BLaER1 (cell line): ENCODE measurements at regions not wholly inside any gene's neighbourhood (a gene's known extent, or its start where the extent isn't known, plus 50 kb on each side); places are given as distances from the start of the nearest gene placed in this dataset.

Experiments used
- H3K27ac ChIP-seq: shearing (Covaris generic); formaldehyde crosslinking; 2 replicates; pipeline ENCODE4 v1.8.1; 2022
- H3K27me3 ChIP-seq: shearing (Covaris generic); formaldehyde crosslinking; 2 replicates; pipeline ENCODE4 v1.8.1; 2022
- H3K36me3 ChIP-seq: shearing (Covaris generic); formaldehyde crosslinking; 2 replicates; pipeline ENCODE4 v1.8.1; 2022
- H3K4me1 ChIP-seq: shearing (Covaris generic); formaldehyde crosslinking; 2 replicates; pipeline ENCODE4 v1.8.1; 2022
- H3K4me2 ChIP-seq: shearing (Covaris generic); formaldehyde crosslinking; 2 replicates; pipeline ENCODE4 v1.8.1; 2022
- H3K4me3 ChIP-seq: shearing (Covaris generic); formaldehyde crosslinking; 2 replicates; pipeline ENCODE4 v1.8.1; 2022
- H3K9ac ChIP-seq: shearing (Covaris generic); formaldehyde crosslinking; 2 replicates; pipeline ENCODE4 v1.8.1; 2022
- H3K9me3 ChIP-seq: shearing (Covaris generic); formaldehyde crosslinking; 2 replicates; pipeline ENCODE4 v1.8.1; 2022
- H4K20me1 ChIP-seq: shearing (Covaris generic); formaldehyde crosslinking; 2 replicates; pipeline ENCODE4 v1.8.1; 2022
- Cebpa-rat ChIP-seq: shearing (Covaris generic); IDR thresholded peaks from 2 replicates; pipeline ENCODE4 v1.8.1; 2022

DNA sequence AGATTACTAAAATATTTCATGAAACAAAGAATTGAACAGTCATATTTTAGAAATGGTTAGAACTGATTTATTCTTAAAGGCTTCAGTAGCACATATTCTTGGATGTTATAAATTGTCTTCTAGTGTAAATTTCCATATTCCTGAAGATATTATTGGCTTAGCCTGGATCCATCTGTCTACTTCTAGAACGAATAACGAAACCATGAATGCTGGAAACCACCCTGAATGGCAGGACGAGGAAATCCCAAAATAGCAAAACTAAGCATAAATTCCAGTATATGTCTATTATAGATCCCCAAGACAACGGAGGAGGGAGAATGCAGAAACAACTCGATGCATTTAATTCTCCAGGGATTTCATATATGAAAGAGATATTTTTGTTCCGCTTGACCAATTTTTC, 2191.0 kb upstream of the ACO1 start:
- Histone ChIP-seq H3K36me3 (no peaks in the 10 kb centered on the region), H4K20me1 (no peaks in the 10 kb centered on the region), H3K9me3 (peaks cover 19% of the 10 kb centered on the region), H3K9ac (no peak overlapping the region), H3K4me1 (no peaks in the 10 kb centered on the region), H3K4me2 (no peak overlapping the region), H3K27ac (no peak overlapping the region), H3K4me3 (no peak overlapping the region), H3K27me3 (no peaks in the 10 kb centered on the region)
- no peak for TF ChIP-seq Cebpa-rat

DNA sequence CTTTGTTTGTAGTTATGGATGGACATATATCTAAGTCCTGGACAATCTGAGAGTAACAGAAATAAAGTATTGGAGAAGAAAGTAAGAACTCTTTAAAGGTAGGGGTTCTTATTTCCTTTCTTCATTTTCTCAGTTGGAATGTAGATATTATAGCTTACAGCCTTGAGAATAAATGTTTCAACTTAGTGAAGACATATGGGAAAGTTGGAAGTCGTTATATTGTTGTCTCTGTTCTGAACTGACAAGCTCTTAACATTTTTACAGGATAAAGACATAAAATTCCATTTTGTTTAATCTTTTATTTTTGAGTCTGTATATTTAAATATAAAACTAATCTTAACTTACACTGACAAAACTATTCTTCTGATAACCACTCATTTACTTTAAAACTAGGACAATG, 2187.5 kb upstream of the ACO1 start:
- Histone ChIP-seq H3K4me3 (no peak overlapping the region), H3K9ac (no peak overlapping the region), H3K4me1 (no peaks in the 10 kb centered on the region), H3K9me3 (peaks cover 19% of the 10 kb centered on the region), H3K27ac (no peak overlapping the region), H3K4me2 (no peak overlapping the region), H3K27me3 (no peaks in the 10 kb centered on the region), H4K20me1 (no peaks in the 10 kb centered on the region), H3K36me3 (no peaks in the 10 kb centered on the region)
- TF ChIP-seq Cebpa-rat = no peak

DNA sequence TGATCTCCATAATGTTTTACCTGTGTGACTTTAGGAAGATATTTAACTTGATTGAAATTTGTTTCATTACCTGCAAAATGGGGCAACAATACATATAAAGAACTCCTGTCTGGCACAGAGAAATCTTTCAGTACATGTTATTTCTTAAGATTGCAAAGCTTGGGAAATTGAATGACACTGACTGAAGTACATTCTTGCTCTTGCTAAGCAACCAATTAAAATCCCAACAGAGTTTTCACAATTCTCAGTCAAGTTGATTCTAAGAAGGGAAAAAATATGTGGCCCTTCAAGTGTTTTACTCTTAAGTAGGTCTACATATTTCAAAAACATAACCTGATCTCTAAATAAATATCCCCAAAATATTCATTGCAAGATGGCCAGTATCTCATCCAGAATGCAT, 2187.0 kb upstream of the ACO1 start:
- Histone ChIP-seq H3K27ac (no peak overlapping the region), H3K27me3 (no peaks in the 10 kb centered on the region), H3K4me1 (no peaks in the 10 kb centered on the region), H3K36me3 (no peaks in the 10 kb centered on the region), H3K9ac (no peak overlapping the region), H4K20me1 (no peaks in the 10 kb centered on the region), H3K4me3 (no peak overlapping the region), H3K4me2 (no peak overlapping the region), H3K9me3 (peaks cover 19% of the 10 kb centered on the region)
- no peak for TF ChIP-seq Cebpa-rat

DNA sequence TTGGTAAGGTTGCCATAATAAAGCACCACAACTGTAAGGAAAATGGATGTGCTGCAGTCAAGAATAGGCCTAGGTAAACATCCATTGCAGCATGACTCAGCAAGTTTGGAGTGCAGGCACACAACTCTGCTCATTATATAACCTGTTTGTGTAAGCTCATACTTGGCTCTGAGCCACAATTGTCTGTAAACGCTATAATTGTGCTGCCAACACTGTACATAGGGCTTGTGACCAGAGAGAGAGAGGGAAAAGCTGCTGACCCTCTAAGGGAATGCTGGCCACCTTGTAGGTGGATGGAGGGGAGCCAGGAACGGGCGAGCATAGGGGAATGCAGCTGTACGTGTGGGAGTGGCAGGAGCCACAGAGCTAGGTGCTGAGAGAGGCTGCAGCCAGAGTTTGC, 2186.5 kb upstream of the ACO1 start:
- no peaks in the 10 kb centered on the region for H3K4me1 ChIP-seq
- H3K27me3 ChIP-seq = no peaks in the 10 kb centered on the region
- peaks cover 19% of the 10 kb centered on the region for H3K9me3 ChIP-seq
- no peak for TF ChIP-seq Cebpa-rat
- no peaks in the 10 kb centered on the region for H3K36me3 ChIP-seq
- H3K4me3 ChIP-seq = no peak overlapping the region
- no peaks in the 10 kb centered on the region for H4K20me1 ChIP-seq
- H3K4me2 ChIP-seq = no peak overlapping the region
- H3K27ac ChIP-seq = no peak overlapping the region
- H3K9ac ChIP-seq = no peak overlapping the region

DNA sequence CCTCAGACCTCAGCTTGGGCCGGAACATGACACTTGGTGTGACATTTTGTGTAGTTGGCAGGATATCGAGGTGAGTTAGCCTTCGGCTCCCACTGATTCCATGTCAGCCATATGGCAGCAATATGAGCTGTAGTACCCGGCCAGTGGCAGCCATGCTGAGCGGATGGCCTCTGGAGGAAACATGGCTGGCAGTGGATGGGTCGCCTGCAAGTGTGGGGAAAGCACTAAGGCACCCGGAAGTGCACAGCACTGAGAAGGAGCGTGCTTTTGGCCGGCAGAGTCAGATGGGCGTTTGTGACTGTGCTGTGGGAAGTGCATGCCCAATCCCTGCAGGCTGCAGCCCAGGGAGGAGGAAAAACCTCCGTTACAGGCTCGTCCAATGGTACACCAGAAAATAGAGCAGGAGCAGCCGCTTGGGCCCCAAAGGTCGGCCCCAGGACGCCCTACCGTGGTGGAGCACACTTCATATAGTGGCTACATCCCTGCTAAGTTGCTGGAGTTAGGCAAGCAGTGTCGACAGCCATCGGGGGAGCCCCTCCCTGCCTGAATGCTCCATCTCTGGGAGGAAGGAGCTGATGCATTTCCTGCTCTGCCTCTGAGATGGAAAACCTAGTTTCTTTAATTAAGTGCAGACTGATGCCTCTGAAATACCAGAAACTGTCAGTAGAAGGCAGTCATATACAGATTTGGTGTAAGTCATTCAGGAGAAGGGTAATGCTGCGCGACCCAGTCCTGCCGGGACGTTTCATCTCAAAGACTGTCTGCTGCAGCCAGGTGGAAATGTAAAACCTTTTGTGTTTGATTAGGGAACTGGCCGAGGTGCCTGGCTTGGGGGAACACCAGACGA, 2185.8 kb upstream of the ACO1 start:
- peaks cover 19% of the 10 kb centered on the region for H3K9me3 ChIP-seq
- H4K20me1 ChIP-seq = no peaks in the 10 kb centered on the region
- H3K4me1 ChIP-seq = no peaks in the 10 kb centered on the region
- no peak overlapping the region for H3K4me3 ChIP-seq
- no peak overlapping the region for H3K9ac ChIP-seq
- no peak overlapping the region for H3K27ac ChIP-seq
- H3K4me2 ChIP-seq = no peak overlapping the region
- no peak for TF ChIP-seq Cebpa-rat
- H3K36me3 ChIP-seq = no peaks in the 10 kb centered on the region
- no peaks in the 10 kb centered on the region for H3K27me3 ChIP-seq

DNA sequence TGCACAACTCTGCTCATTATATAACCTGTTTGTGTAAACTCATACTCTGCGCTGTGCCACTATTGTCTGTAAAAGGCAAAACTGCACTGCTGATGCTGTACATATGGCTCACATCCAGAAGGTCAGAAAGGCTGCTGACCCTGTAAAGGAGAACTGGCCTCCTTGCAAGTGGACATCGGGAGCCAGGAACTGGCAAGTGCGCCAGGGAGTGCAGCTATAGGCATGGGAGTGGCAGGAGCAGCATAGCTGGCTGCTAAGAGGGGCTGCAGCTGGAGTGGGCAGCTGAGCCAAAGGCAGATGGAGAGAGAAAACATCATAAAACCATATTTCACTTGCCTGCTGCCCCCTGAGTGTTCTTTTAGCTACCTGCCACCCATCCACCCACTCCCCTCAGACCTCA, 2183.4 kb upstream of the ACO1 start:
- H4K20me1 ChIP-seq = no peaks in the 10 kb centered on the region
- no peak overlapping the region for H3K4me2 ChIP-seq
- H3K4me3 ChIP-seq = no peak overlapping the region
- peaks cover 19% of the 10 kb centered on the region for H3K9me3 ChIP-seq
- no peaks in the 10 kb centered on the region for H3K4me1 ChIP-seq
- no peaks in the 10 kb centered on the region for H3K27me3 ChIP-seq
- no peak for TF ChIP-seq Cebpa-rat
- no peak overlapping the region for H3K27ac ChIP-seq
- H3K9ac ChIP-seq = no peak overlapping the region
- no peaks in the 10 kb centered on the region for H3K36me3 ChIP-seq

DNA sequence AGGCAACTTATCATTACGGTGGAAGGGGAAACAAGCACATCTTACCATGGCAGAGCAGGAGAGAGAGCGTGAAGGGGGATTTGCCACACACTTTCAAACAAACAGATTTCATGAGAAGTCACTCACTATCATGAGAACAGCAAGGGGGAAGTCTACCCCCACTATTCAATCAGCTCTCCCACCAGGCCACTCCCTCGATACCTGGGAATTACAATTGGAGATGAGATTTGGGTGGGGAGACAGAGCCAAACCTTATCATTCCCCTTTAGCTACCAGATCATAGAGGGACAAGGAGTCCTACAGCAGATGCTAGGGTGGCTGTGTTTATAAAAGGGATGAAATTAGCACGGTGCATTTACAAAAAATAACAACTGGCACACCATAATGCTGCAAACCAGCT, 2149.4 kb upstream of the ACO1 start:
- H3K27ac ChIP-seq = no peak overlapping the region

DNA sequence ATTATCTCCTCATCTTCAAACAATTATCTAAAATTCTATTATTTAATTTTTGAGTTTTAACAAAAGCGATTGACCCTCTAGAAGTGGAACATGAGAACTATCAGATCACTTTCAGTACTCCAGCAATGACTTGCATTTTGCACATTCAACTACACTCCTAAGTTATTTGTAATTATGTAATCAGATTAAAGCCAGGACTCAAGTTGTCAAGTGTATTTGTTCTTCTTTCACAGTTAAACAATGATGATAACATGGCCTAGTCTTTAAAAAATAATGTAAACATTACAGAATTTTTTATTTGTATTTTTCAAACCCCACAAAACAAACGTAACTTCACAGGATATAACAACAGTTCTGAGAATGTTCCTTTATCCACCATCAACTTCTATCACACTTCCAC, 2148.9 kb upstream of the ACO1 start:
- Histone ChIP-seq H3K36me3 (no peaks in the 10 kb centered on the region), H3K27ac (no peak overlapping the region), H3K4me3 (no peak overlapping the region), H4K20me1 (no peaks in the 10 kb centered on the region), H3K27me3 (no peaks in the 10 kb centered on the region), H3K4me2 (no peak overlapping the region), H3K4me1 (no peaks in the 10 kb centered on the region), H3K9ac (no peak overlapping the region), H3K9me3 (no peaks in the 10 kb centered on the region)
- no peak for TF ChIP-seq Cebpa-rat

More for the DNA sequence above, 2149.4 kb upstream of the ACO1 start:
- Histone ChIP-seq H3K4me3 (no peak overlapping the region), H3K27me3 (no peaks in the 10 kb centered on the region), H3K4me2 (no peak overlapping the region), H3K36me3 (no peaks in the 10 kb centered on the region), H3K9ac (no peak overlapping the region), H3K9me3 (no peaks in the 10 kb centered on the region), H4K20me1 (no peaks in the 10 kb centered on the region), H3K4me1 (no peaks in the 10 kb centered on the region)
- no peak for TF ChIP-seq Cebpa-rat

DNA sequence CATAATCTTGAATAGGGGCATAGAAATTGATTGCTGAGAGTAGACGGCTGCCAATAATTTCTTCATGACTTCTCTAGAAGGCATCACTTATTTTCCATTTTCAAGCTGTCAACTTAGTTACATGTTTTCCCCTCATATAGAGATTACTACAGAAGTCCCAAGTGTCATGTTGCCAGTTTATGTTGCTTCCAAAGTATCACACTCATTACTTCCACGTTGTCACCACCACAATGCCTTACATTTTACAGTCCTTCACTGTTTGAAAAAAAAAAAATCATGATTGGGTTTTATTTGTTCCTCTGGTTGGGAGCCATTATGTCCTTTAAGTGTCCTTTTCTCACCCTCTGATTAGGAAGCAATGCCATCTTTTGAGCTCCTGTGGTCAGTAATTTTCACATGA, 2144.6 kb upstream of the ACO1 start:
- H3K4me1 ChIP-seq = no peaks in the 10 kb centered on the region
- TF ChIP-seq Cebpa-rat = no peak
- H3K27me3 ChIP-seq = no peaks in the 10 kb centered on the region
- H4K20me1 ChIP-seq = no peaks in the 10 kb centered on the region
- no peak overlapping the region for H3K4me2 ChIP-seq
- H3K36me3 ChIP-seq = no peaks in the 10 kb centered on the region
- H3K9me3 ChIP-seq = no peaks in the 10 kb centered on the region
- H3K4me3 ChIP-seq = no peak overlapping the region
- H3K27ac ChIP-seq = no peak overlapping the region
- no peak overlapping the region for H3K9ac ChIP-seq

DNA sequence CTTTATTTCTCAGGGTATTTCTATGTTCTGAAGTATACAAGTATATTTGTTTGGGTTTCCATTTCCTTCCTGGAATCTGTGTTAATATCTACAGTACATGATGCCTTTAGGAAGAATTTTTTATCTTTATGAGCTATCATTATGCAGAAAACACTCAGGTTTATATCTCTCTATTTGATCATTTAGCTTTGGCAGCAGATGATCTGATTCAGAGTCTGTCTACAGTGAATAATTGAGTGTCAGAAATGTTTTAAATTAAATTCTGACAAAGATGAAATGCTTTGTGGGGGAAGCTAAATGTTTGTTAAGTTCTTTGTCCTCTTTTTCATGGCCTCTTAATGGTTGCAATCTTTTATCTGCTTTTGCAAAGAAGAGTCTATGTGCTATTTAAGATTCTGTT, 2141.0 kb upstream of the ACO1 start:
- Histone ChIP-seq H3K27ac (no peak overlapping the region), H4K20me1 (no peaks in the 10 kb centered on the region), H3K4me1 (no peaks in the 10 kb centered on the region), H3K4me2 (no peak overlapping the region), H3K36me3 (no peaks in the 10 kb centered on the region), H3K9me3 (no peaks in the 10 kb centered on the region), H3K9ac (no peak overlapping the region), H3K27me3 (no peaks in the 10 kb centered on the region), H3K4me3 (no peak overlapping the region)
- TF ChIP-seq Cebpa-rat = no peak

DNA sequence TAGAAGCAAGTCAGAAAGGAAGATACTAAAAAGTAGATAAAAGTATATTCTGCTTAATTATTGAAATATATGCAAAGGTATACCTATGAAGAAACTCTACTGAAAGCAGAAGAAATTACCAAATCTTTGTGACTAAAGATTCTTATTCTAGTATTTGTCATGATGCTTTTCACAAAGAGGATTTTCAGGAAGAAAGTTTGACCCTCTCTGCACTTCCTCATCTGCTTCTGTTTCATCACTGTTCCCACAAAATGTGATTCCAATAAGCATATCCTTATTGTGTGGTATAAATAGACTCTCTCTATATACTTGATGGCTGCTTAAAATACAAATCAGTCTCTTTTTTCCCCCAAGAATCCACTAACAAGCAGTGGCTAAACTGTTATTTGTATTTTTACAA, 2139.6 kb upstream of the ACO1 start:
- Histone ChIP-seq H3K4me1 (no peaks in the 10 kb centered on the region), H3K36me3 (no peaks in the 10 kb centered on the region), H3K4me3 (no peak overlapping the region), H3K9ac (no peak overlapping the region), H3K9me3 (no peaks in the 10 kb centered on the region), H3K27me3 (no peaks in the 10 kb centered on the region), H3K4me2 (no peak overlapping the region), H3K27ac (no peak overlapping the region), H4K20me1 (no peaks in the 10 kb centered on the region)
- no peak for TF ChIP-seq Cebpa-rat
